Karpas-422 (cell line): ENCODE measurements at regions not wholly inside any gene's neighbourhood (a gene's known extent, or its start where the extent isn't known, plus 50 kb on each side); places are given as distances from the start of the nearest gene placed in this dataset.

Source experiments
- DNase-seq: peaks from one replicate; pipeline ENCODE4 v3.0.0-alpha.2; 2015
- H2AFZ ChIP-seq: fragments of 200-600 bp; sonication (generic); 2 replicates; pipeline ENCODE4 v1.6.1; 2014; ENCODE audit warnings: antibody characterized with exemption, low read length, mixed read lengths
- H3K27ac ChIP-seq: fragments of 200-600 bp; sonication (generic); 2 replicates; pipeline ENCODE4 v1.5.1; 2014; ENCODE audit warnings: mild to moderate bottlenecking, low read length, moderate library complexity
- H3K27me3 ChIP-seq: fragments of 200-600 bp; sonication (generic); 2 replicates; pipeline ENCODE4 v1.6.1; 2014; ENCODE audit warnings: low read length, mixed read lengths
- H3K36me3 ChIP-seq: fragments of 200-600 bp; sonication (generic); 2 replicates; pipeline ENCODE4 v1.6.1; 2014; ENCODE audit warnings: low read length, mixed read lengths; ENCODE audit not compliant: insufficient read depth
- H3K4me1 ChIP-seq: fragments of 200-600 bp; sonication (generic); 2 replicates; pipeline ENCODE4 v1.6.1; 2014; ENCODE audit warnings: mild to moderate bottlenecking, low read length, mixed read lengths
- H3K4me2 ChIP-seq: fragments of 200-600 bp; sonication (generic); 2 replicates; pipeline ENCODE4 v1.6.1; 2014; ENCODE audit warnings: low read length, low read depth, mild to moderate bottlenecking; ENCODE audit not compliant: poor library complexity, severe bottlenecking
- H3K4me3 ChIP-seq: fragments of 200-600 bp; sonication (generic); 2 replicates; pipeline ENCODE4 v1.5.1; 2014; ENCODE audit warnings: mild to moderate bottlenecking, antibody characterized with exemption, low read length, mixed read lengths
- H3K79me2 ChIP-seq: fragments of 200-600 bp; sonication (generic); 2 replicates; pipeline ENCODE4 v1.6.1; 2014; ENCODE audit warnings: mild to moderate bottlenecking, low read length, mixed read lengths
- H3K9ac ChIP-seq: fragments of 200-600 bp; sonication (generic); 2 replicates; pipeline ENCODE4 v1.6.0; 2014; ENCODE audit warnings: low read length
- H3K9me2 ChIP-seq: fragments of 200-600 bp; sonication (generic), shearing (Covaris generic); replicated peaks from 2 replicates; pipeline ENCODE4 v1.6.0; 2014; ENCODE audit warnings: mild to moderate bottlenecking, low read length, moderate library complexity; ENCODE audit not compliant: insufficient read depth
- H3K9me3 ChIP-seq: fragments of 300-700, 200-600 bp; sonication (generic); 2 replicates; pipeline ENCODE4 v1.6.1; 2014; ENCODE audit warnings: low read length, mixed read lengths
- H4K20me1 ChIP-seq: fragments of 200-600 bp; sonication (generic); 2 replicates; pipeline ENCODE4 v1.6.1; 2014; ENCODE audit warnings: mild to moderate bottlenecking, antibody characterized with exemption, low read length, low read depth; ENCODE audit not compliant: insufficient read depth

- Histone ChIP-seq H3K36me3 (no peaks in the 10 kb centered on the region), H3K79me2 (no peaks in the 10 kb centered on the region), H3K4me1 (no peaks in the 10 kb centered on the region), H3K27me3 (no peaks in the 10 kb centered on the region), H3K27ac (no peak overlapping the region), H2AFZ (no peak overlapping the region), H3K9me3 (no peaks in the 10 kb centered on the region), H3K9me2 (no peaks in the 10 kb centered on the region), H3K4me2 (no peak overlapping the region), H3K9ac (no peak overlapping the region), H4K20me1 (no peaks in the 10 kb centered on the region), H3K4me3 (no peak overlapping the region)
- no peak for DNase-seq
These were observed 164.3 kb downstream of the NTMT2 start for GRCh38 chr1:170310014-170310405.

GRCh38 chr1:170310951-170311350, 165.2 kb downstream of the NTMT2 start:
- H4K20me1 ChIP-seq = no peaks in the 10 kb centered on the region
- H3K4me1 ChIP-seq = no peaks in the 10 kb centered on the region
- H3K27me3 ChIP-seq = no peaks in the 10 kb centered on the region
- no peak overlapping the region for H3K4me3 ChIP-seq
- H3K27ac ChIP-seq = no peak overlapping the region
- H2AFZ ChIP-seq = no peak overlapping the region
- H3K9me2 ChIP-seq = no peaks in the 10 kb centered on the region
- no peak overlapping the region for H3K4me2 ChIP-seq
- no peaks in the 10 kb centered on the region for H3K79me2 ChIP-seq
- DNase-seq = no peak
- no peaks in the 10 kb centered on the region for H3K9me3 ChIP-seq
- no peaks in the 10 kb centered on the region for H3K36me3 ChIP-seq
- H3K9ac ChIP-seq = no peak overlapping the region

- no peaks in the 10 kb centered on the region for H3K36me3 ChIP-seq
- no peak overlapping the region for H3K9ac ChIP-seq
- H3K4me2 ChIP-seq = no peak overlapping the region
- H3K4me3 ChIP-seq = no peak overlapping the region
- H3K4me1 ChIP-seq = no peaks in the 10 kb centered on the region
- no peaks in the 10 kb centered on the region for H3K79me2 ChIP-seq
- no peaks in the 10 kb centered on the region for H3K9me2 ChIP-seq
- H3K9me3 ChIP-seq = no peaks in the 10 kb centered on the region
- H4K20me1 ChIP-seq = no peaks in the 10 kb centered on the region
- DNase-seq = no peak
- no peaks in the 10 kb centered on the region for H3K27me3 ChIP-seq
- H2AFZ ChIP-seq = no peak overlapping the region
- H3K27ac ChIP-seq = no peak overlapping the region
These were observed 167.5 kb downstream of the NTMT2 start for GRCh38 chr1:170313306-170313705.

GRCh38 chr1:170316270-170316669, 170.5 kb downstream of the NTMT2 start:
- H3K27me3 ChIP-seq = no peaks in the 10 kb centered on the region
- no peaks in the 10 kb centered on the region for H3K9me3 ChIP-seq
- H3K4me1 ChIP-seq = no peaks in the 10 kb centered on the region
- no peaks in the 10 kb centered on the region for H3K9me2 ChIP-seq
- no peaks in the 10 kb centered on the region for H3K36me3 ChIP-seq
- DNase-seq = no peak
- H3K9ac ChIP-seq = no peak overlapping the region
- H3K27ac ChIP-seq = no peak overlapping the region
- no peak overlapping the region for H3K4me2 ChIP-seq
- H4K20me1 ChIP-seq = no peaks in the 10 kb centered on the region
- no peak overlapping the region for H2AFZ ChIP-seq
- H3K79me2 ChIP-seq = no peaks in the 10 kb centered on the region
- H3K4me3 ChIP-seq = no peak overlapping the region

DNA sequence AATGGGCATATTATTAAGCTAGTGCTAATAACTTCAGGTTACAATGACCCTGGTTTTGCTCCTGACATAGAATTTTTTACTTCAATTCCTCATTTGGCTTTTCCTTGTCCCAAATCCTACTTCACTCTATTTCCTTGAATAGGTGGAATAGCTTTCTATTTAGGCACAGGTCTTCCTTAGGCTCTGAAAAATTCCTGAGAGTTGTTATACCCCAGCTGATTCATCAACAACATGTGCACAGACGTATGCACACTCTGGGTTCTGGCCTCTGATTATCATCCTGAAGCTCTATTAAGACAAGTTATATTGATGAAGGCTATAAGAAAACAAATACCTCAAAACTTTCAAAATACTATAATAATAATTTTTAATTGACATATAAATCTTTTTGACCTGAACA, 172.4 kb downstream of the NTMT2 start:
- no peaks in the 10 kb centered on the region for H4K20me1 ChIP-seq
- no peak overlapping the region for H3K9ac ChIP-seq
- H3K36me3 ChIP-seq = no peaks in the 10 kb centered on the region
- no peaks in the 10 kb centered on the region for H3K9me3 ChIP-seq
- no peaks in the 10 kb centered on the region for H3K79me2 ChIP-seq
- no peak for DNase-seq
- H3K4me2 ChIP-seq = no peak overlapping the region
- H3K4me3 ChIP-seq = no peak overlapping the region
- H2AFZ ChIP-seq = no peak overlapping the region
- H3K4me1 ChIP-seq = no peaks in the 10 kb centered on the region
- no peak overlapping the region for H3K27ac ChIP-seq
- H3K27me3 ChIP-seq = no peaks in the 10 kb centered on the region
- no peaks in the 10 kb centered on the region for H3K9me2 ChIP-seq

GRCh38 chr1:170318736-170319135, 173.0 kb downstream of the NTMT2 start:
- H3K27ac ChIP-seq = no peak overlapping the region
- H3K9me2 ChIP-seq = no peaks in the 10 kb centered on the region
- H2AFZ ChIP-seq = no peak overlapping the region
- H3K4me1 ChIP-seq = no peaks in the 10 kb centered on the region
- H3K9ac ChIP-seq = no peak overlapping the region
- H3K79me2 ChIP-seq = no peaks in the 10 kb centered on the region
- H3K9me3 ChIP-seq = no peaks in the 10 kb centered on the region
- H3K4me2 ChIP-seq = no peak overlapping the region
- H4K20me1 ChIP-seq = no peaks in the 10 kb centered on the region
- H3K27me3 ChIP-seq = no peaks in the 10 kb centered on the region
- no peak for DNase-seq
- H3K36me3 ChIP-seq = no peaks in the 10 kb centered on the region
- H3K4me3 ChIP-seq = no peak overlapping the region

- Histone ChIP-seq H3K27me3 (no peaks in the 10 kb centered on the region), H3K4me2 (no peak overlapping the region), H3K9me3 (no peaks in the 10 kb centered on the region), H3K4me3 (no peak overlapping the region), H3K27ac (no peak overlapping the region), H3K9ac (no peak overlapping the region), H3K79me2 (no peaks in the 10 kb centered on the region), H4K20me1 (no peaks in the 10 kb centered on the region), H2AFZ (no peak overlapping the region), H3K4me1 (no peaks in the 10 kb centered on the region), H3K36me3 (no peaks in the 10 kb centered on the region), H3K9me2 (no peaks in the 10 kb centered on the region)
- DNase-seq = no peak
These were observed 175.4 kb downstream of the NTMT2 start for GRCh38 chr1:170321113-170321512.

DNA sequence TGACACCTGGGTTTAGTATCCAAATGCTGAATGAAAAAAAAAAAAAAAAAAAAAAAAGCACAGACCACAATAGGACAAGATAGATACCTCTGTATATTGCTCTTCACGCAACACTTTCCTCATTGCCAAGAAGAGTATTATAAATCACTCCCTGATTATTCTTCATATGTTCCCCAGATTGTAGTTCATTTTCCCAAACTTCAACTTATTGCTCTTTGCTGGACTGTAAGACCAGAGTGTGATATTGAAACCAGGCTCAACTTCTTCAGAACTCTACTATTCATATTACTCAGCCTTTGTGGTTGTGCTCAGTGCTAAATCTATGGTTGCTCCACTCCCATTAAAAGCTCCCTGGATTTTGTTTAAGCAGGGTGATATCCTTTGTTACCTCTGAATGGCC, 180.4 kb downstream of the NTMT2 start:
- H3K9ac ChIP-seq = no peak overlapping the region
- DNase-seq = no peak
- H3K79me2 ChIP-seq = no peaks in the 10 kb centered on the region
- no peak overlapping the region for H3K4me3 ChIP-seq
- H4K20me1 ChIP-seq = no peaks in the 10 kb centered on the region
- no peaks in the 10 kb centered on the region for H3K27me3 ChIP-seq
- H3K4me1 ChIP-seq = no peaks in the 10 kb centered on the region
- no peak overlapping the region for H3K27ac ChIP-seq
- H2AFZ ChIP-seq = no peak overlapping the region
- no peaks in the 10 kb centered on the region for H3K36me3 ChIP-seq
- no peaks in the 10 kb centered on the region for H3K9me3 ChIP-seq
- no peak overlapping the region for H3K4me2 ChIP-seq
- no peaks in the 10 kb centered on the region for H3K9me2 ChIP-seq

- Histone ChIP-seq H3K79me2 (no peaks in the 10 kb centered on the region), H4K20me1 (no peaks in the 10 kb centered on the region), H3K27me3 (no peaks in the 10 kb centered on the region), H3K4me3 (no peak overlapping the region), H3K9me3 (no peaks in the 10 kb centered on the region), H3K9ac (no peak overlapping the region), H3K4me2 (no peak overlapping the region), H3K4me1 (no peaks in the 10 kb centered on the region), H3K9me2 (no peaks in the 10 kb centered on the region), H3K36me3 (no peaks in the 10 kb centered on the region), H2AFZ (no peak overlapping the region), H3K27ac (no peak overlapping the region)
- no peak for DNase-seq
These were observed 187.0 kb downstream of the NTMT2 start for GRCh38 chr1:170332801-170333200.
